Psoas muscle (tissue), 7 donors: ENCODE measurements at regions not wholly inside any gene's neighbourhood (a gene's known extent, or its start where the extent isn't known, plus 50 kb on each side); places are given as distances from the start of the nearest gene placed in this dataset.

Experiments
- ATAC-seq, 4 donors: fragments of 200-7000 bp; cut with Tn5 transposase; one replicate each; pipeline ENCODE4 v1.9.1; 2020; ENCODE audit warnings: moderate library complexity in 3 of 4, mild to moderate bottlenecking in 2 of 4
- DNase-seq, 2 donors: peaks; one replicate each; pipeline ENCODE4 v3.0.0-alpha.2; 2020
- H3K27ac ChIP-seq: fragments of 200-600 bp; one replicate; pipeline ENCODE4 v1.8.0; 2022
- H3K27me3 ChIP-seq, 3 donors: fragments of 200-600 bp in 1 of 3; one replicate each; pipeline versions ENCODE4 v1.6.1 to v1.8.0; 2013 to 2022; ENCODE audit warnings: low read length in 2 of 3, mild to moderate bottlenecking in 2 of 3, moderate library complexity in 1 of 3; ENCODE audit not compliant: insufficient read depth in 3 of 3
- H3K36me3 ChIP-seq, 2 donors: fragments of 200-600 bp in 1 of 2; one replicate each; pipeline versions ENCODE4 v1.6.1 to v1.8.0; 2013 to 2022; ENCODE audit warnings: low read depth in 1 of 2, mild to moderate bottlenecking in 1 of 2, moderate library complexity in 1 of 2; ENCODE audit not compliant: insufficient read depth in 1 of 2
- H3K4me1 ChIP-seq: fragments of 200-600 bp; one replicate; pipeline ENCODE4 v1.8.0; 2022
- H3K4me3 ChIP-seq: fragments of 200-600 bp; one replicate; pipeline ENCODE4 v1.8.0; 2022; ENCODE audit warnings: mild to moderate bottlenecking
- H3K9me3 ChIP-seq: fragments of 200-600 bp; one replicate; pipeline ENCODE4 v1.8.0; 2022
- WGBS, 3 donors: extraction: QIAGEN DNeasy Blood & Tissue Kit; methylation state at CpG; one replicate each; pipeline versions ENCODE4 v1.1.6 to v1.1.7; 2013; 5-methylcytosine and 5-hydroxymethylcytosine counted together
- intact Hi-C, 2 donors: fragments of 100-400 bp; cut with DNase I; formaldehyde crosslinking; loops; one replicate each; pipeline versions ENCODE4 v1.11.0 to v1.14.2; 2022
- TF ChIP-seq, protein P1 (sequence below): fragments of 200-600 bp; IDR thresholded peaks from one replicate; pipeline ENCODE4 v1.8.0; 2022; ENCODE audit warnings: antibody characterized with exemption
- donor health status: healthy with polysubstance abuse.
- donor health status: DM: no; HTN: no; CAD: no; lungs with moderate emphysema.
- donor health status: Bipolar disorder and iron deficiency.
- donor health status: healthy.
- donor health status: DM: yes; HTN: yes; CAD: no.
- donor health status: DM: no; HTN: no; CAD: no.
- donor health status: DM: yes; HTN: yes; CAD: no.

DNA sequence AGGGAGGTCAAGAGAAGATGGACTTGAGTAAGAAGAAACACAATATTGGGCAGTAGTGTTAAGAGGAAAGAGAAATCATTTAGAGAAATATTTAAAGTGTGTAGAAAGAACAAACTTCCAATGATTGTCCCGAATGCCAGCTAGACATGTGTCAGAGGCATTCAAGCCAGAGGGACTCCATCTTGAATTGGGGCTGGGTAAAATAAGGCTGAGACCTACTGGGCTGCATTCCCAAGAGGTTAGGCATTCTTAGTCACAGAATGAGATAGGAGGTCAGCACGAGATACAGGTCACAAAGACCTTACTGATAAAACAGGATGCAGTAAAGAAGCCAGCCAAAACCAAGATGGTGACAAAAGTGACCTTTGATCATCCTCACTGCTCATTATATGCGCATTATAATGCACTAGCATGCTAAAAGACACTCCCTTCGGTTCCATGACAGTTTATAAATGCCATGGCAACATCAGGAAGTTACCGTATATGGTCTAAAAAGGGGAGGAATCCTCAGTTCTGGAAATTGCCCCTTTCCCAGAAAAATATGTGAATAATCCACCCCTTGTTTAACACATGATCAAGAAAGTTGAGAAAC is 127.0 kb upstream of the IPO5 start:
- TF ChIP-seq, protein P1, sequence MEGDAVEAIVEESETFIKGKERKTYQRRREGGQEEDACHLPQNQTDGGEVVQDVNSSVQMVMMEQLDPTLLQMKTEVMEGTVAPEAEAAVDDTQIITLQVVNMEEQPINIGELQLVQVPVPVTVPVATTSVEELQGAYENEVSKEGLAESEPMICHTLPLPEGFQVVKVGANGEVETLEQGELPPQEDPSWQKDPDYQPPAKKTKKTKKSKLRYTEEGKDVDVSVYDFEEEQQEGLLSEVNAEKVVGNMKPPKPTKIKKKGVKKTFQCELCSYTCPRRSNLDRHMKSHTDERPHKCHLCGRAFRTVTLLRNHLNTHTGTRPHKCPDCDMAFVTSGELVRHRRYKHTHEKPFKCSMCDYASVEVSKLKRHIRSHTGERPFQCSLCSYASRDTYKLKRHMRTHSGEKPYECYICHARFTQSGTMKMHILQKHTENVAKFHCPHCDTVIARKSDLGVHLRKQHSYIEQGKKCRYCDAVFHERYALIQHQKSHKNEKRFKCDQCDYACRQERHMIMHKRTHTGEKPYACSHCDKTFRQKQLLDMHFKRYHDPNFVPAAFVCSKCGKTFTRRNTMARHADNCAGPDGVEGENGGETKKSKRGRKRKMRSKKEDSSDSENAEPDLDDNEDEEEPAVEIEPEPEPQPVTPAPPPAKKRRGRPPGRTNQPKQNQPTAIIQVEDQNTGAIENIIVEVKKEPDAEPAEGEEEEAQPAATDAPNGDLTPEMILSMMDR = no peak
- ATAC-seq = no peak

DNA sequence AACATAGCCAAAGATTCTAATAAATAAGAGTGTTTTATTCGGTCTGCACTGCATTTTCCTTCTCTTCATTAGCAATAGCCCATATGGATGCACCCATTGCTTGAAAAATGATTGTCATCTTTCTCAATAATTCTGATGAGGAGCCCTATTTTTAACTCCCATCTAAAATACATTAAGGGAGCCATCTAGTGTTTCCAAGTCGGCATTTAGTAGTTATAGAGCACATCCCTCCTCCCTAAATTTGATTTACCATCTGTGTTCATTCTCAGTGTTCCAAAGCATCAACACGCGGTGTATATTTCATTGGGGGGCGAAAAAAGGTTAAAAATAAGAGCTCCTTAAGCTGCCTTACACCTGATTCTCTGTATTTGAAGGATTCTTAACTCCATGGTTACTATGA is 119.2 kb upstream of the IPO5 start:
- 43 to 46% (median 45%) methylated on average over 5 of the region's 5 CpGs for WGBS, 3 donors
- no peak for ATAC-seq
- TF ChIP-seq, protein P1 = no peak
- Histone ChIP-seq H3K36me3 (no peaks in the 10 kb centered on the region), H3K27ac (no peak overlapping the region), H3K4me1 (no peaks in the 10 kb centered on the region), H3K4me3 (no peak overlapping the region), H3K27me3 (no peaks in the 10 kb centered on the region), H3K9me3 (peaks cover 5% of the 10 kb centered on the region)
- no peak for DNase-seq
- intact Hi-C loops = no loop called here

More for the DNA sequence above, 127.0 kb upstream of the IPO5 start:
- no peaks in the 10 kb centered on the region for H3K9me3 ChIP-seq
- H3K36me3 ChIP-seq = no peaks in the 10 kb centered on the region
- no peak overlapping the region for H3K27ac ChIP-seq
- H3K4me3 ChIP-seq = no peak overlapping the region
- intact Hi-C loops = no loop called here
- H3K4me1 ChIP-seq = no peaks in the 10 kb centered on the region
- peaks cover 0 to 2% (median 0%) of the 10 kb centered on the region in 3 donors for H3K27me3 ChIP-seq
- WGBS, 3 donors = 82 to 88% (median 85%) methylated on average over 5 of the region's 5 CpGs
- DNase-seq = no peak

DNA sequence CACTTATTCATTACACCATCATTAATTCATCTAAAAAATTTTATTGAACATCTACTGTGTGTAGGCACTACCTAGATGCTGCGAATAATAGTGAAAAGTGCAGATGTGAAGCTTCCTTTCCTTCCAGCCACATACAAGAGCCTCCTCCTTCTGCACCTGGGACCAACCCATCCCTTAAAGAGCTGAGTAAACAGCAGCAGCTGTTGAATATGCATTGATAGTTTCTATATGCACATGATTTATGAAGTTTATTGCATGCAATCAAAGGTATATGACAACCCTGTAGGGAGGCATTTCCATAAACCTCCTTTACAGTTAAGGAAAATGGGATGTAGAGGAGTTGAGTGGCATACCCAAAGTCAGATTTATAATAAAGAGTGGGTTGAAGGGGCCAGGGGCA is 110.3 kb upstream of the IPO5 start:
- intact Hi-C loops = no loop called here
- no peaks in the 10 kb centered on the region for H3K36me3 ChIP-seq
- H3K27ac ChIP-seq = no peak overlapping the region
- no peaks in the 10 kb centered on the region for H3K4me1 ChIP-seq
- no peak for DNase-seq
- TF ChIP-seq, protein P1 = no peak
- peaks cover 0 to 3% (median 0%) of the 10 kb centered on the region in 3 donors for H3K27me3 ChIP-seq
- WGBS, 3 donors = 92 to 100% (median 96%) methylated on average over 1 of the region's 1 CpG
- H3K4me3 ChIP-seq = no peak overlapping the region
- no peak for ATAC-seq
- no peaks in the 10 kb centered on the region for H3K9me3 ChIP-seq

DNA sequence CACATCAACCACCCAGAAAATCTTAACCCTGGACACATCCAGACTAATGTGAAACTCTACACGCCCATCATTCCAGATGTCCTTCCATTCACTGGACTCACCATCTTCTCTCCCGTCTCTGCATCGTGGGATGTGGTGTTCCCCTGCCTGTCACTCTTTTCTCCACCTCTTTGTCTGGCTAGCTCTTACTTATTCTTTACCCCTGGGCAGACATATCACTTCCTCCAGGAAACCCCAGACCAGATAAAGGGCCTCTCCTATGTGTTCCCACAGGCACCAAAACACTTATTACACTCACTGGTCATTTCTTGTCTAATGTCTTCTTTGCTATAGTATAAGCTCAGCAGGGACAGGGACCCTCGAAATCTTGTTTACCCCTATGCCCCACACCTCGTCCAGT is 109.3 kb upstream of the IPO5 start:
- WGBS, 3 donors = 77 to 83% (median 79%) methylated on average over 5 of the region's 5 CpGs
- H3K9me3 ChIP-seq = no peaks in the 10 kb centered on the region
- DNase-seq = no peak
- ATAC-seq = no peak
- intact Hi-C loops = no loop called here
- TF ChIP-seq, protein P1 = no peak
- H3K4me3 ChIP-seq = no peak overlapping the region
- H3K27me3 ChIP-seq = peaks cover 0 to 3% (median 0%) of the 10 kb centered on the region in 3 donors
- no peaks in the 10 kb centered on the region for H3K36me3 ChIP-seq
- H3K4me1 ChIP-seq = no peaks in the 10 kb centered on the region
- H3K27ac ChIP-seq = no peak overlapping the region

DNA sequence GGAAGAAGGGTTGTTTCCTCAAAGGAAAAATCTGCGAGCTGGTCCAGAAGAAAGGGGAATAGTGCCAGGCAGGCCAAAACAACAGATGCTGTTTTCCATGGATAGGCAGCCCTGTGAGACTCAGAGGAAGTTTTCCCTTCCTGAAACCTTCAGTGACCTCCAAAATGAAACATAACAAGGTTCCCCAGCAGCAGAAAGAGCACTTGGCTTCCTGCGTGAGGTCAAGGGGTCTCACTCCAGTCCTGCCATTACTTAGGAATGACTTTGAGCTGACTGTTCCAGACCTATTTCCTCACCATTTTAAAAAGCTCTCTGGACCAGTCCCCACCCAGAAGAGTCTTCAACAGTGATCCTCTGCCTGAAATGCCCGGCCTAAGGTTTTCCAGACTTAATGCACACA is 104.6 kb upstream of the IPO5 start:
- TF ChIP-seq, protein P1 = no peak
- no peak overlapping the region for H3K4me3 ChIP-seq
- H3K4me1 ChIP-seq = no peaks in the 10 kb centered on the region
- H3K36me3 ChIP-seq = no peaks in the 10 kb centered on the region
- ATAC-seq = no peak
- H3K27ac ChIP-seq = no peak overlapping the region
- intact Hi-C loops = no loop called here
- no peaks in the 10 kb centered on the region for H3K9me3 ChIP-seq
- WGBS, 3 donors = 51 to 61% (median 55%) methylated on average over 3 of the region's 3 CpGs
- H3K27me3 ChIP-seq = no peaks in the 10 kb centered on the region
- DNase-seq = no peak
